Lower lobe of right lung (tissue), 2 donors: ENCODE measurements at regions not wholly inside any gene's neighbourhood (a gene's known extent, or its start where the extent isn't known, plus 50 kb on each side); places are given as distances from the start of the nearest gene placed in this dataset.

Experiments
- ATAC-seq, 2 donors: fragments of 200-7000 bp; cut with Tn5 transposase; one replicate each; pipeline ENCODE4 v1.9.1; 2020 to 2022; ENCODE audit warnings: mild to moderate bottlenecking in 2 of 2, moderate library complexity in 2 of 2
- DNase-seq: peaks from one replicate; pipeline ENCODE4 v3.0.0-alpha.2; 2020
- H3K27ac ChIP-seq: fragments of 200-600 bp; one replicate; pipeline ENCODE4 v1.8.0; 2022
- H3K27me3 ChIP-seq: fragments of 200-600 bp; one replicate; pipeline ENCODE4 v1.8.0; 2022; ENCODE audit warnings: low read depth
- H3K36me3 ChIP-seq: fragments of 200-600 bp; one replicate; pipeline ENCODE4 v1.8.0; 2022; ENCODE audit warnings: mild to moderate bottlenecking
- H3K4me1 ChIP-seq: fragments of 200-600 bp; one replicate; pipeline ENCODE4 v1.8.0; 2022
- H3K4me3 ChIP-seq: fragments of 200-600 bp; one replicate; pipeline ENCODE4 v1.8.0; 2022; ENCODE audit warnings: mild to moderate bottlenecking
- H3K9me3 ChIP-seq: fragments of 200-600 bp; one replicate; pipeline ENCODE4 v1.8.0; 2022
- CTCF ChIP-seq: fragments of 200-600 bp; IDR thresholded peaks from one replicate; pipeline ENCODE4 v1.8.0; 2022; ENCODE audit warnings: antibody characterized with exemption, mild to moderate bottlenecking
- intact Hi-C: fragments of 100-400 bp; cut with DNase I; formaldehyde crosslinking; loops from one replicate; pipeline ENCODE4 v1.11.0; 2022
- donor health status: DM: no; HTN: yes; CAD: no; lungs with severe emphysema.

GRCh38 chr12:127343940-127344339 is 923.0 kb upstream of the TMEM132C start:
- Histone ChIP-seq H3K4me1 (no peaks in the 10 kb centered on the region), H3K36me3 (no peaks in the 10 kb centered on the region), H3K27me3 (no peaks in the 10 kb centered on the region), H3K9me3 (no peaks in the 10 kb centered on the region), H3K27ac (no peak overlapping the region), H3K4me3 (no peak overlapping the region)
- DNase-seq (no peak), ATAC-seq (no peak)
- TF ChIP-seq CTCF, result no peak
- intact Hi-C loops, result no loop called here

GRCh38 chr12:127351481-127352010 is 915.4 kb upstream of the TMEM132C start:
- Histone ChIP-seq H3K9me3 (no peaks in the 10 kb centered on the region), H3K36me3 (no peaks in the 10 kb centered on the region), H3K27me3 (no peaks in the 10 kb centered on the region), H3K4me1 (no peaks in the 10 kb centered on the region), H3K4me3 (no peak overlapping the region), H3K27ac (no peak overlapping the region)
- DNase-seq (no peak), ATAC-seq (no peak)
- intact Hi-C loops, result no loop called here
- TF ChIP-seq CTCF, result no peak

GRCh38 chr12:127355061-127355841 is 911.7 kb upstream of the TMEM132C start:
- no peak for DNase-seq
- Histone ChIP-seq H3K27ac (no peak overlapping the region), H3K9me3 (no peaks in the 10 kb centered on the region), H3K4me3 (no peak overlapping the region), H3K27me3 (no peaks in the 10 kb centered on the region), H3K4me1 (no peaks in the 10 kb centered on the region), H3K36me3 (no peaks in the 10 kb centered on the region)
- peak; percentile 10 for TF ChIP-seq CTCF
- ATAC-seq, result no peak
- intact Hi-C loops, result no loop called here

GRCh38 chr12:127358888-127359287 is 908.1 kb upstream of the TMEM132C start:
- Histone ChIP-seq H3K27ac (no peak overlapping the region), H3K4me3 (no peak overlapping the region), H3K36me3 (no peaks in the 10 kb centered on the region), H3K27me3 (no peaks in the 10 kb centered on the region), H3K4me1 (no peaks in the 10 kb centered on the region), H3K9me3 (no peaks in the 10 kb centered on the region)
- DNase-seq, result no peak
- no peak for ATAC-seq
- TF ChIP-seq CTCF, result no peak
- intact Hi-C loops, result no loop called here

- DNase-seq (no peak), ATAC-seq (no peak)
These were observed 906.4 kb upstream of the TMEM132C start for GRCh38 chr12:127360580-127360979.

More at GRCh38 chr12:127360580-127360979, 906.4 kb upstream of the TMEM132C start:
- H3K4me3 ChIP-seq, result no peak overlapping the region
- no peaks in the 10 kb centered on the region for H3K36me3 ChIP-seq
- H3K4me1 ChIP-seq, result no peaks in the 10 kb centered on the region
- no peaks in the 10 kb centered on the region for H3K27me3 ChIP-seq
- intact Hi-C loops, result no loop called here
- no peak for TF ChIP-seq CTCF
- no peaks in the 10 kb centered on the region for H3K9me3 ChIP-seq
- H3K27ac ChIP-seq, result no peak overlapping the region
